HepG2 (cell line): ENCODE measurements at regions not wholly inside any gene's neighbourhood (a gene's known extent, or its start where the extent isn't known, plus 50 kb on each side); places are given as distances from the start of the nearest gene placed in this dataset.

Experiments used
- ATAC-seq: fragments of 200-7000 bp; cut with Tn5 transposase; 3 replicates; pipeline ENCODE4 v1.9.1; 2020; ENCODE audit warnings: mild to moderate bottlenecking, moderate library complexity
- BruUV-seq: library from RNA; stranded (reverse); fragments of 400-500 nt; replicated peaks from 2 replicates; lab custom pipeline; 2021; lab: Mats Ljungman, UMichigan
- CTCF ChIA-PET: fragments of 300-600 bp; formaldehyde crosslinking; extraction: SDS; loops from one replicate; lab custom pipeline; 2021; ENCODE audit warnings: low total read pairs, inconsistent platforms, low intra/inter-chr PET ratio; lab: Yijun Ruan, JAX
- POLR2A ChIA-PET: fragments of 350-600 bp; sonication (Branson Sonifier 250); formaldehyde crosslinking; loops from one replicate; lab custom pipeline; 2020; ENCODE audit warnings: antibody characterized with exemption, inconsistent platforms; lab: Yijun Ruan, JAX
- DNase-seq: peaks from one replicate; pipeline ENCODE4 v3.0.0-alpha.2; 2015; ENCODE audit warnings: low spot score
- FAIRE-seq: peaks from 3 replicates; lab custom pipeline; 2011; peaks lifted over from hg19 to GRCh38; lab: Jason Lieb, UNC
- H2AFZ ChIP-seq: one replicate; pipeline ENCODE4 v1.6.1; 2011; ENCODE audit warnings: low read length, inconsistent platforms
- H3K27ac ChIP-seq: fragments of 300-600 bp; 3 replicates; pipeline ENCODE4 v1.8.0; 2011; ENCODE audit warnings: mixed run types, mild to moderate bottlenecking, mixed read lengths, low read length, inconsistent platforms; ENCODE audit not compliant: insufficient read depth; ENCODE audit errors: extremely low read length
- H3K27me3 ChIP-seq, 2 experiments: fragments of 200-600 bp in 1 of 2; 2 replicates in 1 of 2; 3 replicates in 1 of 2; pipeline versions ENCODE4 v1.6.0 to v1.8.0; 2011; ENCODE audit warnings: low read length in 2 of 2, mild to moderate bottlenecking in 2 of 2, moderate library complexity in 2 of 2, inconsistent platforms in 1 of 2; ENCODE audit not compliant: insufficient read depth in 2 of 2, control insufficient read depth in 1 of 2
- H3K36me3 ChIP-seq, 2 experiments: fragments of 200-600 bp in 1 of 2; replicated peaks in 1 of 2; 2 replicates in 1 of 2; 3 replicates in 1 of 2; pipeline versions ENCODE4 v1.5.1 to v1.8.0; 2011; ENCODE audit warnings: low read length in 2 of 2, inconsistent platforms in 1 of 2; ENCODE audit not compliant: insufficient read depth in 2 of 2, control insufficient read depth in 1 of 2
- H3K4me1 ChIP-seq: 2 replicates; pipeline ENCODE4 v1.5.1; 2012; ENCODE audit warnings: low read length, inconsistent platforms; ENCODE audit not compliant: insufficient read depth
- H3K4me2 ChIP-seq: 2 replicates; pipeline ENCODE4 v1.6.0; 2011; ENCODE audit warnings: low read depth, low read length, inconsistent platforms
- H3K4me3 ChIP-seq, 3 experiments: fragments of 200-600 bp in 1 of 3; sonication (generic), shearing (Covaris generic) in 1 of 3; replicated peaks in 1 of 3; 2 replicates each; pipeline ENCODE4 v1.5.1; 2011 to 2016; ENCODE audit warnings: low read length in 3 of 3, inconsistent platforms in 2 of 3, low read depth in 2 of 3, mild to moderate bottlenecking in 2 of 3, control low read depth in 1 of 3, mixed read lengths in 1 of 3; ENCODE audit not compliant: insufficient read depth in 1 of 3
- H3K79me2 ChIP-seq: one replicate; pipeline ENCODE4 v1.6.1; 2011; ENCODE audit warnings: low read length, inconsistent platforms; ENCODE audit not compliant: insufficient read depth
- H3K9ac ChIP-seq: 2 replicates; pipeline ENCODE4 v1.6.0; 2011; ENCODE audit warnings: mild to moderate bottlenecking, low read depth, low read length, inconsistent platforms; ENCODE audit not compliant: insufficient read depth
- H3K9me3 ChIP-seq: 2 replicates; pipeline ENCODE4 v1.5.1; 2012; ENCODE audit warnings: mild to moderate bottlenecking, low read length
- H4K20me1 ChIP-seq: 2 replicates; pipeline ENCODE4 v1.6.0; 2011; ENCODE audit warnings: inconsistent platforms, mild to moderate bottlenecking, low read length, moderate library complexity; ENCODE audit not compliant: insufficient read depth
- E2F2 ChIP-seq: sonication (generic); formaldehyde crosslinking; IDR thresholded peaks from 2 replicates; pipeline ENCODE4 v1.4.0; 2020; ENCODE audit warnings: missing genetic modification reagents, borderline replicate concordance
- GABPB1 ChIP-seq: IDR thresholded peaks from 2 replicates; pipeline ENCODE4 v1.6.1; 2016; ENCODE audit warnings: mild to moderate bottlenecking, missing genetic modification reagents, moderate library complexity, missing compliant biosample characterization
- SALL1 ChIP-seq: sonication (generic); formaldehyde crosslinking; IDR thresholded peaks from 2 replicates; pipeline ENCODE4 v1.8.0; 2022; ENCODE audit warnings: mild to moderate bottlenecking, missing genetic modification reagents
- SMARCC2 ChIP-seq: fragments of 450-650 bp; IDR thresholded peaks from 2 replicates; pipeline ENCODE4 v1.6.1; 2017; ENCODE audit warnings: antibody characterized with exemption, mild to moderate bottlenecking
- ZKSCAN5 ChIP-seq: sonication (generic); formaldehyde crosslinking; IDR thresholded peaks from 2 replicates; pipeline ENCODE4 v1.5.1; 2020; ENCODE audit warnings: mild to moderate bottlenecking, missing genetic modification reagents
- ZNF276 ChIP-seq: sonication (generic); formaldehyde crosslinking; IDR thresholded peaks from 2 replicates; pipeline ENCODE4 v1.4.0; 2020; ENCODE audit warnings: mild to moderate bottlenecking, low read depth, missing genetic modification reagents
- ZNF280B ChIP-seq: sonication (generic); formaldehyde crosslinking; IDR thresholded peaks from 2 replicates; pipeline ENCODE4 v1.5.0; 2020; ENCODE audit warnings: missing genetic modification reagents, mild to moderate bottlenecking, borderline replicate concordance
- ZNF30 ChIP-seq: sonication (generic); formaldehyde crosslinking; IDR thresholded peaks from 2 replicates; pipeline ENCODE4 v1.5.0; 2020; ENCODE audit warnings: mild to moderate bottlenecking, missing genetic modification reagents
- WGBS: methylation state at CpG from one replicate; pipeline ENCODE4 v1.1.6; 2017; ENCODE audit warnings: low lambda C conversion rate; 5-methylcytosine and 5-hydroxymethylcytosine counted together
- in situ Hi-C: cut with HindIII; loops from 2 replicates; pipeline ENCODE4 v1.10.0; 2017; ENCODE audit warnings: low pct_unique_long_range_greater_than_20kb; ENCODE audit not compliant: extremely low pct_ligation_motif_present
- intact Hi-C: fragments of 100-400 bp; cut with micrococcal nuclease; formaldehyde crosslinking; loops from one replicate; pipeline ENCODE4 v1.10.0; 2022; ENCODE audit not compliant: unreplicated experiment

GRCh38 chr12:131383741-131384543, 326.9 kb upstream of the SFSWAP start:
- H3K27me3 ChIP-seq: peaks cover 3 to 39% of the 10 kb centered on the region in 2 experiments; a peak in 4 of 5 replicates
- DNase-seq: no peak
- no peak overlapping the region for H3K4me2 ChIP-seq
- no peak for FAIRE-seq
- H3K79me2 ChIP-seq: no peaks in the 10 kb centered on the region
- no peak overlapping the region for H3K4me3 ChIP-seq
- H2AFZ ChIP-seq: no peak overlapping the region
- in situ Hi-C loops (no loop called here), intact Hi-C loops (no loop called here)
- WGBS: 10% methylated on average over 9 of the region's 21 CpGs
- no peaks in the 10 kb centered on the region for H3K4me1 ChIP-seq
- H3K27ac ChIP-seq: no peak overlapping the region
- no TSS peak for BruUV-seq
- CTCF ChIA-PET: no interaction called here
- POLR2A ChIA-PET: no interaction called here
- H4K20me1 ChIP-seq: no peaks in the 10 kb centered on the region
- no peak for TF ChIP-seq ZNF30 (CRISPR knock-in tag)
- no peak for TF ChIP-seq ZNF280B
- no peak for TF ChIP-seq SMARCC2
- TF ChIP-seq ZNF276 (CRISPR knock-in tag): no peak
- TF ChIP-seq ZKSCAN5 (CRISPR knock-in tag): no peak
- no peak for TF ChIP-seq E2F2 (CRISPR knock-in tag)
- TF ChIP-seq GABPB1 (CRISPR knock-in tag): no peak
- TF ChIP-seq SALL1 (CRISPR knock-in tag): no peak
- no peaks in the 10 kb centered on the region for H3K9me3 ChIP-seq
- H3K36me3 ChIP-seq: no peaks in the 10 kb centered on the region
- no peak overlapping the region for H3K9ac ChIP-seq
- no peak for ATAC-seq
